RWPE1 (cell line): ENCODE measurements at regions not wholly inside any gene's neighbourhood (a gene's known extent, or its start where the extent isn't known, plus 50 kb on each side); places are given as distances from the start of the nearest gene placed in this dataset.

Experiments
- CTCF ChIA-PET: fragments of 350-600 bp; sonication (Branson Sonifier 250); formaldehyde crosslinking; extraction: SDS; loops from one replicate; lab custom pipeline; 2021; lab: Yijun Ruan, JAX
- POLR2A ChIA-PET: fragments of 400-600 bp; formaldehyde crosslinking; extraction: SDS; loops from one replicate; lab custom pipeline; 2020; ENCODE audit warnings: antibody characterized with exemption; ENCODE audit not compliant: low non-redundant PET; lab: Yijun Ruan, JAX
- DNase-seq: peaks from one replicate; pipeline ENCODE4 v3.0.0; 2012; ENCODE audit warnings: low spot score
- H3K27ac ChIP-seq: fragments of 450-650 bp; 2 replicates; pipeline ENCODE4 v1.5.1; 2017
- CTCF ChIP-seq: fragments of 450-650 bp; conservative IDR thresholded peaks from 2 replicates; pipeline ENCODE4 v1.5.1; 2017; ENCODE audit warnings: low read depth, mild to moderate bottlenecking

- no peak overlapping the region for H3K27ac ChIP-seq
- TF ChIP-seq CTCF = no peak
- ChIA-PET CTCF (no interaction called here), POLR2A (no interaction called here)
- DNase-seq = no peak
Observed at GRCh38 chr14:42185718-42186117, 579.0 kb downstream of the LRFN5 start.

DNA sequence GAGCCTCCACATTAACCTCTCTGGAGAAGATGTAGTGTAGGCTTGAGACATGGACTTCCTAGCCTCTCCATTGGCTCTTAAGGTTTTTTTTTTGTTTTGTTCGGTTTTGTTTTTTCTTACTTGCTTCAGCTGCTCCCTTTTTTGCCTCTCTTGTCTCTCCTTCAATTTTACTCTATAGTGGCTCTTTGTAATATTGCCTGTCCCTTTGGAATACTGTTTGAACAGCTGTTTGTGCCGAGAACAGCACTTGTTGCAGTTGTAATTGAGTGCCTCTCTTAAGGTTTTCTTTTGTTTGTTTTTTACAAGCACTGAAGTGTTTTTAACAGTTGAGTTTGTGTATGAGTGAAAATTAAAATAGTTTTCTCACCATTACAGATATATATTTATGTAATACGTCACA lies 567.7 kb downstream of the LRFN5 start:
- POLR2A ChIA-PET = no interaction called here
- CTCF ChIA-PET = no interaction called here
- no peak for DNase-seq
- TF ChIP-seq CTCF = no peak
- no peak overlapping the region for H3K27ac ChIP-seq

DNA sequence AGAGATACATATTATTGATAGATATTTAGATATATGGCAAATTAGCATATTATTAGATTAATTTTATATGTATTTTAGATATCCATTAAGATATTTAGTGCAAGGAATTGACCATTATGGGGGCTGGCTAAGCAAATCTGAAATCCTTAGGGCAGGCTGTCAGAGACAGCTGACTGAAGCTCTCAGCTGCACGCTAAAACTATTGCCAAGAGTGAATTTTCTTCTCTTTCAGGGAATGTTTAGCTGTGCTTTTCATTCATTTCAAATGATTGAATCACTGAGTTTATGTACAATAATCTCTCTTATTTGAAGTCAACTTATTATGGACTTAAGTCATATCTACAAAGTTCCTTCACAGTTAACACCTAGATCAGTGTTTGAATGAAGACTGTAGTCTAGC lies 566.5 kb downstream of the LRFN5 start:
- ChIA-PET CTCF (no interaction called here), POLR2A (no interaction called here)
- H3K27ac ChIP-seq = no peak overlapping the region
- DNase-seq = no peak
- no peak for TF ChIP-seq CTCF

DNA sequence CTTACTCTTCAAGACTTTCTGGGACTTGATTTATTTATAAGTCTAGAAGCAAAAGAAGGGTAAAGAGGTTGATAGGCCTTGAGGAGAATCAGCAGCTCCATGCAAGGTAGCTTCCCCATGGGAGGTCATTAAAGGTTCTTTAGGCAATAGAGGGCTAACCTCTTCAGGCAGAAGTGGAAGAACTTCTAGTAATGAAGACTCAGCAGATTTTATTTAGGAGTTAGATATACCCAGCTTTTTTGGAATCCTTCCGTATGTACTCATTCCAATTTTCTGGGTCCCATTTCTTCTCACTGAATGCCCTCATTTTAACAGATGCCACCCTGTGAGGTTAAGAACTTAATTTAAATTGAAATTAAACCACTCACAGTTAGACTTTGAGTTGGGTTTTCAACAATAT lies 565.6 kb downstream of the LRFN5 start:
- no peak for TF ChIP-seq CTCF
- POLR2A ChIA-PET = no interaction called here
- no peak overlapping the region for H3K27ac ChIP-seq
- CTCF ChIA-PET = no interaction called here
- no peak for DNase-seq

- no peak overlapping the region for H3K27ac ChIP-seq
- POLR2A ChIA-PET = no interaction called here
- no peak for DNase-seq
- no peak for TF ChIP-seq CTCF
- CTCF ChIA-PET = interaction anchor here (0.6 kb wide), 2 partner anchors 76 to 945 kb away, joined by 3 read pairs; no protein-coding TSS in a partner anchor
Observed at GRCh38 chr14:42163136-42163535, 556.5 kb downstream of the LRFN5 start.

GRCh38 chr14:42159138-42159537 lies 552.5 kb downstream of the LRFN5 start:
- no peak for TF ChIP-seq CTCF
- POLR2A ChIA-PET = no interaction called here
- CTCF ChIA-PET = interaction anchor here (0.7 kb wide), 1 partner anchor 669 kb away, joined by 7 read pairs; no protein-coding TSS in a partner anchor
- no peak overlapping the region for H3K27ac ChIP-seq
- no peak for DNase-seq

DNA sequence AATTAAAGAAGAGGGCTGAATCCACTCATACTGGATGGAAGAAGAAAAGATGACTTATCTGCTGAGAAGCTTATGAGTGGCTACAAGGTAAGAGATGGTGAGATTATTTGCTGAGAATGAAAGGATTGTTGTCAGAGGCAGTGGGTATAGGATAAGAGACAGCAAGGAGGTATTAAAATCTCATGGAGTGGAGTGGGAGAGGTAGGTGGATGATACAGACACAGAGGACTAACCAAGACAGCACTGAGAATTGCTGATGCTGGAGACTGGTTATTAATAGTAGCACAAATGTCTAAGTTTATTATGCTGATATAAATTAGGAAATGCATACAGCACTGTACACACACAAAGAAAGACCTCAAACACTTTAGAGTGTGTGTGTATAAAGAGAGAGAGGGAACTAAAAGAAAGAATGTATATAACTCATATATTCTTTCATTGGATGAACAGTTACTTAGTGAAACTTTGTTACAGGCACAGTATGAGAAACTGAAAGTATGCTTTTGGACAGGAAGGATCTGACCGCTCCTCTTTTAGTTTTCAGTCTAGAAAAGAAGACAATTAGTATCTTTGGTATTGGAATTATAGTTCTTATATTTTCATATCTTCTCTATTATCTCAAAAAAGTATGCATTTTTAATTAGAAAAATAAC lies 543.1 kb downstream of the LRFN5 start:
- no peak for DNase-seq
- ChIA-PET CTCF (no interaction called here), POLR2A (no interaction called here)
- H3K27ac ChIP-seq = no peak overlapping the region
- TF ChIP-seq CTCF = no peak
